Cardiac muscle cell (in vitro differentiated cells and primary cell): ENCODE measurements at regions not wholly inside any gene's neighbourhood (a gene's known extent, or its start where the extent isn't known, plus 50 kb on each side); places are given as distances from the start of the nearest gene placed in this dataset.

Experiments
- DNase-seq, 2 donors: peaks; one replicate each; pipeline versions ENCODE4 v3.0.0 to v3.0.0-alpha.2; 2010 to 2017; ENCODE audit warnings: low read depth in 1 of 2, low spot score in 1 of 2
- H3K27ac ChIP-seq: fragments of 200-600 bp; sonication (generic); 2 replicates; pipeline ENCODE4 v1.5.1; 2016
- H3K27me3 ChIP-seq: fragments of 200-600 bp; sonication (generic); 2 replicates; pipeline ENCODE4 v1.6.0; 2016; ENCODE audit warnings: control low read depth
- H3K36me3 ChIP-seq: fragments of 200-600 bp; sonication (generic); 2 replicates; pipeline ENCODE4 v1.5.1; 2016; ENCODE audit warnings: control low read depth
- H3K4me1 ChIP-seq: fragments of 200-600 bp; sonication (generic); 2 replicates; pipeline ENCODE4 v1.8.1; 2017; ENCODE audit warnings: low read depth, mild to moderate bottlenecking, mixed run types
- H3K4me3 ChIP-seq: fragments of 200-600 bp; sonication (generic); 2 replicates; pipeline ENCODE4 v1.5.1; 2016; ENCODE audit warnings: mild to moderate bottlenecking
- H3K9me3 ChIP-seq: fragments of 200-600 bp; sonication (generic); 2 replicates; pipeline ENCODE4 v1.5.1; 2017; ENCODE audit warnings: low read depth, mild to moderate bottlenecking, control low read depth
- CTCF ChIP-seq: IDR thresholded peaks from 2 replicates; pipeline ENCODE4 v1.5.1; 2012; ENCODE audit warnings: low read depth, mild to moderate bottlenecking, low read length

- no peak overlapping the region for H3K27ac ChIP-seq
- no peaks in the 10 kb centered on the region for H3K9me3 ChIP-seq
- H3K4me3 ChIP-seq, result no peak overlapping the region
- no peak for DNase-seq
- H3K27me3 ChIP-seq, result no peaks in the 10 kb centered on the region
- H3K4me1 ChIP-seq, result no peaks in the 10 kb centered on the region
- H3K36me3 ChIP-seq, result no peaks in the 10 kb centered on the region
- no peak for TF ChIP-seq CTCF
Measured at GRCh38 chrX:22467571-22467970, 194.9 kb downstream of the CBLL2 start.

- no peaks in the 10 kb centered on the region for H3K9me3 ChIP-seq
- no peaks in the 10 kb centered on the region for H3K27me3 ChIP-seq
- no peak for TF ChIP-seq CTCF
- H3K4me3 ChIP-seq, result no peak overlapping the region
- no peak for DNase-seq
- H3K27ac ChIP-seq, result no peak overlapping the region
- H3K4me1 ChIP-seq, result no peaks in the 10 kb centered on the region
- no peaks in the 10 kb centered on the region for H3K36me3 ChIP-seq
Measured at GRCh38 chrX:22481436-22481835, 208.7 kb downstream of the CBLL2 start.

DNA sequence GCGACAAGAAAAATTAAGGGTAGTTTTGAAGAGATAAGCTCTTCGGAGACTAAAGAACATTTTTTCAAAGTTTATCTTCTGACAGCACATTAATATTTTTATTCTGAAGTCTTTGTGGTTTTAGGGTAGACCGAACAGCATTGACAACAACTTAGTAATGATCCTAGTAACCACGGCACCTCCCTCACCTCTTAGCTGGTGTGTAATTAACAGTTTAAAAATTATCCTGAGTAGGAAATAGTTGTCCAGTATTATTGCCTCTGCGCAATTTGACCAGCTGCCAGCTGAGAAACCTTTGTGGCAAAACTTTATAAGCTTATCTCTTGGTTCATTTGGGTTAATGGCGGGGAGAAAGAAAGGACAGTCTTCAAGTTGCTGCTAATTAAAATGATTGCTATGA lies 213.6 kb downstream of the CBLL2 start:
- Histone ChIP-seq H3K36me3 (no peaks in the 10 kb centered on the region), H3K9me3 (no peaks in the 10 kb centered on the region), H3K27me3 (no peaks in the 10 kb centered on the region), H3K27ac (no peak overlapping the region), H3K4me1 (no peaks in the 10 kb centered on the region), H3K4me3 (no peak overlapping the region)
- TF ChIP-seq CTCF, result no peak
- no peak for DNase-seq

DNA sequence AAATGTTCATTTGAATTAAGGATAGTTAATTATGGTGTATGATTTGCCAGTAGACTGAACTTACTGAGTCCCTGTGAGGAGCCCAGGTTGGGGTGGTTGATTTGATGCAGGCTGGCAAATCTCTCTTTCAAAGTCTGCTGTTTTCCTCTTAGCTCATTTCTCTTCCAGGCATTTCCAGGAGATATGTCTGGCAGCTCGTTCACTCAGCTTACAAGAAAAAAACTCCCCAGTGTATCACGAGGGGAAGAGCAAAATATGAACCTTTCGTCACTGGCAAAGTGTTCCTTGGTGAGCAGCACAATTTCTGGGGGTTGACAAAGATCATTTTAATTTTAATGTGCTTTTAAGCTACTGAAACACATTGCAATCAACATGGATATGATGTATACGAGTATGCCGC lies 244.2 kb downstream of the CBLL2 start:
- H3K27ac ChIP-seq, result peak overlapping the region; percentile 32
- peaks cover 15% of the 10 kb centered on the region for H3K4me1 ChIP-seq
- H3K9me3 ChIP-seq, result no peaks in the 10 kb centered on the region
- H3K36me3 ChIP-seq, result no peaks in the 10 kb centered on the region
- peak in 1 of 2 donors; percentile 5 for DNase-seq
- H3K27me3 ChIP-seq, result no peaks in the 10 kb centered on the region
- TF ChIP-seq CTCF, result no peak
- no peak overlapping the region for H3K4me3 ChIP-seq

DNA sequence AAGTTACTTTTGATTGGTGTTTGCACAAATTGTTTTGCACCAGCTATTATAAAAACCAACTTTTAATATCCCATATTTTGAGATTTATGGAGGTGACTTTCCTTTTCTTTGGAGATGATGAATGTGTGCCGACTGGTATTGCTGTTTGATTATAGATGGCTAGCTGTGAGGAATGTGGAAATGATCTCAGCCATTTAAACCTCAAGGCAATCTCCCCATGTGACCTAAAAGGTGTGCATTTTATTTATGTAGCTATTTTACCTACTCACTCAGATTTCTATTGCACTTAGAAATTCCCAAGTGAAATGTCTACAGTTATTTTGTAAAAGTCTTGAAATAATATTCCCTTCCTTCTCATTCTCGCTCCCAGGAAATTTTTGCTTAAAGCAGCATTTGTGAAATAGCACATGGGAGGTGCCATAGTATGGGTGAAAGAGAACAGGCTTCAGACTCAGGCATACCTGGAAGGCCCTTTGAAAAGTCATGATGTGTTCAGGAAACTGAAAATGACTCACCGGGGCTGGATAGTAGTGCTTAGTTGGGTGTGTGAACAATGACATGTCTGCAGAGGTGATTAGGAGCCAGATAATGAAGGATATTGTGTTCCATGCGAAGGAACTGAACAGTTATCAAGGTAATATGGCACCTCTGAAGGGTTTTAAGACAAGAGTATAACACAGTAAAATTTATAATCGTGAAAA lies 247.6 kb downstream of the CBLL2 start:
- H3K27me3 ChIP-seq, result no peaks in the 10 kb centered on the region
- no peak for DNase-seq
- TF ChIP-seq CTCF, result no peak
- no peak overlapping the region for H3K4me3 ChIP-seq
- no peak overlapping the region for H3K27ac ChIP-seq
- H3K9me3 ChIP-seq, result no peaks in the 10 kb centered on the region
- peaks cover 15% of the 10 kb centered on the region for H3K4me1 ChIP-seq
- H3K36me3 ChIP-seq, result no peaks in the 10 kb centered on the region

GRCh38 chrX:22526339-22526738 lies 253.6 kb downstream of the CBLL2 start:
- H3K27ac ChIP-seq, result no peak overlapping the region
- no peaks in the 10 kb centered on the region for H3K27me3 ChIP-seq
- TF ChIP-seq CTCF, result no peak
- no peaks in the 10 kb centered on the region for H3K36me3 ChIP-seq
- H3K9me3 ChIP-seq, result no peaks in the 10 kb centered on the region
- H3K4me1 ChIP-seq, result no peaks in the 10 kb centered on the region
- DNase-seq, result peak in 1 of 2 donors; percentile 4
- no peak overlapping the region for H3K4me3 ChIP-seq
